Dermis microvascular lymphatic vessel endothelial cell (primary cell): ENCODE measurements at regions not wholly inside any gene's neighbourhood (a gene's known extent, or its start where the extent isn't known, plus 50 kb on each side); places are given as distances from the start of the nearest gene placed in this dataset.

ENCODE experiments used
- DNase-seq, 2 donors: peaks; one replicate each; pipeline versions ENCODE4 v3.0.0 to v3.0.0-alpha.2; 2010; ENCODE audit warnings: low read depth in 2 of 2

DNA sequence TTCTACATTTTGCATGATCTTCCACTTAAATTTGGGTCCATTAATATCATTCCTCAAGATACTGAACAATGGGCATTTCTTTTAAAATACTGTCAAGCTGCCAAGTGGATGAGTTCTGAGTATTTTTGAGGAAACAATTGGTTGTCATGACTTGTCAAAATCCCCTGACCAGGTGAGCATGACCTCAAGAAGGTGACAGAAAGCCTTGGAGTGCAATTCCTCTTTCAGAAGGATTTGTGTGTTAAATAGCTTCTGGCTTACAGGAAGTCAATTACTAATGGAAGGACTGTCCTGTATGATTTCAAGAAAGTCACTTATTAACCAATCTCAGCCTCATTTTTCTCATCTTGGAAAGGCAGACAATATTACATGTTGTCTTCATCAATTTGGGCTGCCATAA lies 460.6 kb downstream of the TSN start:
- no peak for DNase-seq

DNA sequence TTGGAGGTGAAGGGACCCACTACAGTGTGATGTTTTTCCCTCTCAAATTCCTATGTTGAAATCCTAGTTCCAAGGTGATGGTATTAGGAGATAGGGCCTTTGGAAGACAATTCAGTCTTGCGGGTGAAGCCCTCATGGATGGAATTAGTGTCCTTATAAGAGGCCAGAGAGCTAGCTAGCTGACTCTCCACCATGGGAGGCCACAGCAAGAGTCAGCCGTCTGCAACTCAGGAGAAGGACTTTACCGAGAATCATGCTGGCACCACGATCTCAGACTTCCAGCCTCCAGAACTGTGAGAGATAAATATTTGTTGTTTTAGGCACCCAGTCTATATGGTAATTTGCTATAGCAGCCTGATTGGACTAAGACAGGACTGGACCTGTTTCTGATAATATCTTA lies 461.4 kb downstream of the TSN start:
- DNase-seq, result no peak

DNA sequence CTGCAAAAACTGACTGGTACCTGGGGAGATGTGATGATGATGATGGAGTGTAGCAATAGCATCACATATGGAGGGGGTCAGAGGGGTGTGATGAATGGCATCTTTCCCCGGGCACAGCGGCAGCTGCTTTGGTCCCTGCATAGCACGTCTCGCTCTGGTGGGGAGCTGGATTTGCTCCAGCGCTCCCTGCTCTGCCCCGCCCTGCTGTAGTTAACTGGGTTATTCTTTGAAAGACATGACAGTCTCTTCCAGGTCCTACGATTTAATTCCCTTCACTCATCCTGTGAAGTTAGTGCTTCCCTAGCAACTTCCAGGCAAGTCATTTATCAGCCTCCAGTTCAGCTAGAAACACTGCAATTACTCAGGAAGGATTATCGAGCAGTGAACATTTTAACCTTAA lies 463.1 kb downstream of the TSN start:
- no peak for DNase-seq

DNA sequence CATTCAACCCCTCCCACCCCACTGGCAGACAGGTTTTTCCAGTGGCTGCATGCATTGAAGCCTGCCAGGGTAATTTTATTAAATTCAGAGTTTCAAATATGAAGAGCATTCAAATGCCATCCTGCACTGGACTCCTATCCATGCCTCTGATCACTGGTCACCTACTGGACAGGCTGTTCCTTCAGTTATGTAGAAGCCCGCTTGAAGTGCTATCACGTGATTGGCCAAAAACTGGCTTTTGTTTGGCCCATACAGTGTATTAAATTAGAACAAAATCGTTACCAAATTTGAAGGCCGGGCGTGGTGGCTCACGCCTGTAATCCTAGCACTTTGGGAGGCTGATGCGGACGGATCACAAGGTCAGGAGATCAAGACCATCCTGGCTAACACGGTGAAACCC lies 464.1 kb downstream of the TSN start:
- DNase-seq, result no peak

DNA sequence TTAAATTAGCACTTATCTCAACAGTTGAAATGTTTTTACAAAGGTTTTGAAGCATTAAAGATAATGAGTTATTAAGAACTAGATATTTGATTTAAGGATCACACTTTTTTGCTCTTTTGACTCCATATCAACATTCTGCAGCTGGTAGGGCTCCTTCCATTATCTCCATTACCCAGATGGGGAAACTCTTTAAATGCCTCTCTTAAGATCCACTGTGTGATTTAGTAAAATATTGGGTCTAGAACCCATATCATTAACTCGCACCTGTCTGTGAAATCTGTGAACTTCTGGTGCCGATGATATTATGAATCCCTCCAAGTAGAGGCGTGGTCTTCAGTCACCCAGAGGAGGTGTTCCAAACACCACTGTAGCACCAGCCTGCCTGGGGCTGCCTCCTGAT lies 466.2 kb downstream of the TSN start:
- no peak for DNase-seq

DNA sequence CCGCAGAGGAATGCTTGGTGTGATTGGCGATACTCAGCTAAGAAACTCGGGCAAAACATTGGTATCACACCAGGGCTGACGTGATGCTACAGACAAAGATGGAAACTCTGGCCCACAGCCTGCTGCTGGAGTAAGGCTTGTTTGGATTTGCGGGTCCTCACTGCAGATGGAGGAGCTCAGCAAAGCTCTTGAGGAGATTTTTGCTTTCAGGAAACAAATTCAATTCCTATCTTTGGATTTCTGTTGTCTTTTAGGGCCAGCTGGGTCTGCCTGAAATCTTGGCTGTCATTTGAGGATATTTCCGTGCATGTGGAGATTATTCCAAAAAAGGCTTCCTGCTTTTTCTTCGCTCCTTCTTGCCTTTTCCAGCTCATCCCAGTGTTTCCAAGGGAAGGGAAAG lies 475.8 kb downstream of the TSN start:
- DNase-seq, result no peak

DNA sequence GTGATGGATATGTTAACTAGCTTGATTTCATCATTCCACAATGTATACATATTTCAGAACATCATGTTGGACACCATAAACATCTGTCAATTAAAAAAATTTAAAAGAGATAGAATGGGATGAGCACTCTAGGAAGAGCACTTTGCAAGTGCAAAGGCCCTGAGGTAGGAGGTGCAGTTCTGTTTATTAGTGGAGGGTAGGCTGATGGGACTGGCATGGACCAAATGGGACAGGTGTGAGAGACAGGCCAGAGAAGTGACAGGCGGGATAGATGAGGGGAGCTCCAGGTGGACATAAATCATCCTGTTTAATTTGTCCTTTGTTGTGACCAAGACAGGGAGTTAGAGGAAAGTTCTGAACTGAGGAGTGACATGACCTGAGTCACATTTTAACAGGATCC lies 477.9 kb downstream of the TSN start:
- no peak for DNase-seq

DNA sequence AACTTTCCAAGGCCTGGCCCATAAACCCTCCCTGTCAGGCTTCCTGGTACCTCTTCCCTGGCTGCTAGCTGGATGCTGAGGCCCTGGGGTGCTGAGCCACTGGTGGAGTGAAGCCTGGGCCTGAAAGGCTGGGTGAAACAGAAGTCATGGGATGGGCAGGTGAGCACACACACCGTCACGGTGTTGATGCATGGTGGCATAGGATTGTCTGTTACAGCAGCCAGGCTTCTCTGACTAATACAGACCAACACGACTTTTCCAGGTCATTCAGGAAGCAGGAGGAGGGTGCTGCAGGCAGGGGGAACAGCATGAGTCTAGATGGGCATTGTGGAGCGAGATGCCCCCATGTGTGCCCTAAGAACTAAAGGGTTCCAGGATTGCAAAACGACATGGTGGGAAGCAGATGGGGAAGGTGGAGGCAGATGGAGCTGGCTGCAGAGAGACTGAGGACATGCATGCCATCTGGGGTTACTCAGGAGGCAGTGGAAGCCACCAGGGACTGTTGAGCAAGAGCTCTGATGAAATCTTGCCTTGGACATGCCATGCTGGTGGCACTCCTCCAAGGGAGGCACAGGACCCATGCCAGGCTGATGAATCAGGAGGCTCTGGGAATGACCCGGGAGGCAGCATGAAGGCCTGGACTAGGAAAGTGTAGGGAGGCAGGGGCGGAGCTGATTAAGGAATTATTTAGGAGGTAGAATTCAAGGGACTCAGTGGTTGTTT lies 480.9 kb downstream of the TSN start:
- no peak for DNase-seq

DNA sequence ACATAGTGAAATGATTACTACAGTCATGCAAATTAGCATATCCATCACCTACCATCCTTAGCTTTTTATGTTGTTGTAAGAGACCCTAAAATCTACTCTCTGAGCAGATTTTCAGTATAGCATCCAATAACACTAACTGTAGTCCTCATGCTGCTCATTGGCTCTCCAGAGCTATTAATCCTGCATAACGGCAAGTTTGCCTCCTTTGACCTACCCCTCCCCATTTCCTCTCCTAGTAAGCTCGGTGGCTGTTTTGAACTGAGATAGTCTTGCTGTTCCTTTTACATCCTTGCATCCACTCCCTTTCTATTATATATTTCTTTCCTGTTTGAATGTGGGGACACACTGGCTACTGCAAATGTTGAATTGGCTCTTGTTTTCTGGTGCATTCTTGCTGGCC lies 481.5 kb downstream of the TSN start:
- DNase-seq, result no peak

DNA sequence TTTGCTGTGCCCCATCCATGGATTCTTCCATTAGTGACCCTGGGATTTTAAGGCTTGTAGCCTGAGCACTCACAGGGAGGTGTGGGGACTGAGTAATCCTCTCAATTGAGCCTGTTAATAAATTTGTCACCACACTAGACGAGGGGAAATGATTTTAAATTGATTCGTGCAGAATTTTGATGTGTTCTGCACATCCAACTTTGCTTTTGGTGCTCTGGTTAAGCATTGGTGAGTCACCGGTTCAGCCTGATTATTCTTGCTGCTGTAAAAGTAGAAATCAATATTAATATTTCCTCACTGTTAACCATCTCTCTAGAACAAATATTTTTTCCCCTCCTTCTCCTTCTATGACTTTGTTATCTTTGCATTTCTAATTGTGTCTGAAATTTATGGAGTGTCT lies 482.0 kb downstream of the TSN start:
- no peak for DNase-seq

DNA sequence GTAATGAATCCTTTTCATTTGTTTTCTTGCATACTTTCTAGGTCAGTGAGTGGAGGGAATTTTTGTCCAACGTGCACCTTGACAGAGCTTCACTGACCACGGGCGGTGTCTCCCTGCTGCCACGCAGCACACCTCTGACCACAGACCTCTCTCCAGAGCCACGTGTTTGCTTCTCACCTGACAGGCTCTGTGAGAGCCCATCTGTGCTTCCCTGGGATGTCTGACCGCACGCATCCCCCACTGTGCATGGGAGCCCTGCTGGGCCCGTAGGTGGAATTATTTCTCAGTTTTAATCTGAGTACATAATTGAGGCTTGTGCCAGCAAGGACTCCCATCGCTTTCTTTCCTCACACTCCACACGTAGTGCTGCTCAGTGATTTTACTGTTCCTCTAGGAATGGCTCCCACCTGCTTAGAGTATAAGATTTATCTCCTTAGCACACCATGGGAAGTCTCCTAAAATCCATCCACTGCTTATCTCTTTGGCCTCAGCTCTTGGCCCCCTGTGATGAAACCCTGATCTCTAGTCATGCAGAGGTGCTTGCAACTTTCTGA lies 482.6 kb downstream of the TSN start:
- DNase-seq, result no peak

DNA sequence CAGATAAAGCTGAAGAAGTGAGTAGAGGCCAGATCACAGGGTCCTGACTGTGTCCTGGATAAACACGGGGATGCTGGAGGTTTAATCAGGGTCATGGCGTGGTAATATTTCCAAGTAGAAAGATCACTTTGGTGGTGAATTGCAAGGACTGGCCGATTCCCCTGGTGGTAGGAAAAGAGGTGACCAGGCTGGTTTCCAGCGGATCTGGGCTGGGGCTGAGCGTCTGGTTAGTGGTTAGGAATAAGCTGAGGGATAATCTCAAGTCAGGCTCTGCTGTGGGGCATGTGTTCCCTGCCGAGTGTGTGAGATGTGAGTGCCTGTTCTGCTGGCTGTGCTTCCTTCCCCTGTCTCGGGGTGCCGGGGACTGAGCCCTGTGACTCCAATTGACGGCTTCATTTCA lies 484.0 kb downstream of the TSN start:
- DNase-seq, result no peak

DNA sequence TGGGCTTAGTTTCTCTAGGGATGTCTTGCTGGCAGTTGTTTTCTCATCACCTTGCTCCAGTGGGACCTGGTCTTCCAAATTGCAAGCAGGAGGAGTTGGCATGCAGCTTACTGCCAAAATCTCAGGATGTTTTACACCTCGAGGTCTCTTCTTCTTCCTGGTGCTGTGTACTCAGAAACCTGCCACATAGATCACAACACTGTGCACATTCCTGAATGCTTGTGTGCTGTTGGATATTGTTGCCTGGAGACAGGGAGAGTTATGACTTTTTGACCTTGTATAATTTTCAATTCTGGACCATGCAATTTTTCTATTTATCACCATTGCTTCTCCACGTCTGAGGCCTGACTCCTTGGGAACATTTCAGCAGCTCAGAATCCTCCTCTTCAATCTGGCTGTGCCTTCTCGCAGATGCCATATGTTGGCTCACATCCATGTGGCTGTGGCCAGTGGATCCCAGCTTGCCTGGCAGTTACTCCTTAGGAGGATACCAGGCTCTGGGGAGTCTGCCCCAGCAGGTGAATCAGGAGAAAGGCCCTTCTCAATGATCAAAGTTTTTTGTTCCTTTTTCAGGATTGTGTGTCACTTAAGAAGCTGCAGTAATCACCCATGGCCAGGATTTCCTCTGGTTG lies 489.3 kb downstream of the TSN start:
- DNase-seq, result no peak

DNA sequence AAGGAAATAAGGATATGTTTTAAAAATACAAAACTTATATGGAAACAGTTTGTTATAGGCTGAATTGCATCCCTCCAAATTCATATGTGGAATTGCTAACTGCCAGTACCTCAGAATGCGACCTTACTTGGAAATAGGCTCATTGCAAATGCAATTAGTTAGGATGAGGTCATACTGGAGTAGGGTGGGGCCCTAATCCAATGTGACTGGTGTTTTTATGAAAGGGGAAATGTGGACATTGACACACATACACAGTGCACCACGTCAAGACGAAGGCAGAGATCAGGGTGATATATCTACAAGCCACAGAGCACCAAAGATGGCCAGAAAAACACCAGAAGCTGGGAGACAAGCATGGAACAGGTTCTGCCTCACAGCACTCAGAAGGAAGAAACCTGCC lies 494.2 kb downstream of the TSN start:
- no peak for DNase-seq

DNA sequence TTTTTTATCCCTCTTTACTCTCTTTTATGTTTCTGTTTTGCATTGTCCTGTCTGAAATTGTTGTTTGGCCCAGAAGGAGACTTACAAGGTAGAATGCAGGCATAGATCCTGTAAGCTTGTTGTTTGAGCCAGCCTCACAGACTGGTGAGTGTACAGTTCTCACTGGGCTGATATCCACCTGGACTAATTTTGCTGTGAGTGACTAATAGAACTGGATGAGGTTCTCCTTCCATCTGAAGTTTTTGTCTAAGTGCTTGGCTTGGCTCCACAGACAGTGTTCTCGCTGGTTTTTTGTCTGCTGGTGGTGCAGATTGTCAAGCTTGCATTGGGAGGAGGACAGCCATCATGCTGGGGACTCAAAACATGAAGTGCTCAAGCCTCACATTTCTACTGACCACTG lies 495.7 kb downstream of the TSN start:
- DNase-seq, result no peak

DNA sequence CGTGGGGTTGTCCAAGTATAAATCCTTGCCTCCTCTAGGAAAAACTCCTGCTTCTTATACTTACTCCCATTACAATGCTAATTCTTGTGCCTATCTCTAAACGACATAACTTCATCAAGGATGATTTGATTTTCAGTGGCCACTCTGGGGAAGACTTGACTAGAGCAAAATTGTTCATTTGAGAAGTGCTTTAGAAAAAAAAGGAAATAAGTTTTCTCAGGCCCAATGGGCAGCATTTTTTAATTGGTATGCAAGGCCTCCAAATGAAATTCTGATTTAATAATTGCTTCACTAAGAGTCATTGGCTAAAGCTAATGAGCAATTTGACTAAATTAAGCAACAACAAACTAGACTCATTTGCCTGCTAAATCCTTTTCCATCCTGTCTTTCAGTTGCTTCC lies 496.1 kb downstream of the TSN start:
- DNase-seq, result no peak

DNA sequence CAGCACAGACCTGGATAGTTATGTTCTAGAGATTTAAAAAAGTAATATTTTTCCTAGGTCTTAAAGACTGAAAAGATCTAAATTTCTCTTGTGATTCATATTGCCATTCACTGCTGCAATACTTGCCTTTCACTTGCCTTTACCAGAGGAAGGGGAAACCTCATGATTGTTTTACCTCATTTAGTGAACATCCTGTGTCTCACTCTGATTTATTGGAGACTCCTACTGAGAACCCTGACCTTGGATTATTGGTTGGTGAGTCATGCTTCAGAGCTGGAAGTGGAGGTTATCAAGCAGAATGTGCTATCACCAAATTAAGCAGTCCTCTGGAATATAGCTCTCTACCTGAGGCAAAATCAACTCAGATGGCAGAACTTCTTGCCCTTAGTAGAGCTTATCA lies 500.5 kb downstream of the TSN start:
- peak; percentile 7 to 36 for DNase-seq

DNA sequence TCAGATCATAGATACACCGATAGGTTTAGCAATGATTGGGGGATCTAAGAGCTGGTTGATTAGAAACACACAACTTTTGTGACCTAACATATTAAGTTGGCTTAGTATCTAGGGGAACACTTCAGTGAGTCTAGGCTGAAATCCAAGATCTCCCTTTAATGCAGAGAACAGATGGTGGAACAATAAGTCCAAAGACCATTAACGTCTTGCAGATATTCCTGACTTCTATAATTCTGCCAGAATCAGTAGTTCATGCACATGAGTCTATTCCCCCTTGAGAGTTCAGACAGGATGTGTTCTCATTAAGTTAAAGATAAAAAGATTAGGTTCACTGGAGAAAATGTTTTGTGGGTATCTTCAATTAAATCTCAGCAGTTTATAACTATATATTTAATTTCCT lies 506.5 kb downstream of the TSN start:
- DNase-seq, result no peak

DNA sequence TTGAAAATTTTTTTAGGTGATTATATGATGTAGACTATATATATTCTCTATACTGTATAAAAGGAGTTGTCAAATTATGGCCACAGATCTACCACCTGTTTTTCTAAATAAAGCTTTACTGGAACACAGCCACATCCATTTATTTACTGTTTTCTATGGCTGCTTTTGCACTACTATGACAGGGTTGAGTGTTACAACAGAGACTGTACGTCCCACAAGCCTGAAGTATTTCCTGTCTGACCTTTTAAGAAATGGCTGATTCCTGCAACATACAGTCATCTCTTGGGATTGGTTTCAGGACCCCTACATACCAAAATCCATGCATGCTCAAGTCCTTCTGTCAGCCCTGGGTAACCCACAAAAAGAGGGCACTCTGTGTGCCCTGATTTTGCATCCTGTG lies 508.3 kb downstream of the TSN start:
- no peak for DNase-seq

DNA sequence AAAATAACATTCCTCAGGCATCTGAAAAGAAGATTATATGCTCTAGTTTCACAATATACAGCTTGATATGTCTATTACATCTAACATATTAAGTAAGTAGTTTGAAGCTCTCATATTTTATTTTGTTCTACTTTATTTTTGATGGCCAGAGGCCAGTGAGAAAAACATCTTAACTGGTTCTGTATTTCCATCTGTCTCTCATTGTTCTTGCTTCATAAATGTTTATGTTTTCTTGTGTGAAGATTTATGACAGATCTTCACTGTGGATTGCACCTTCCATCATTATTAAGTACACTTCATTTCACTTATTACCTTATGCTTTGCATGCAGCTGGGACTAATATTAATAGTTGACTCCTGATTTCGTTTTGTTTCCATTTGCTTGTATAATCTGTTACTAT lies 511.2 kb downstream of the TSN start:
- no peak for DNase-seq

DNA sequence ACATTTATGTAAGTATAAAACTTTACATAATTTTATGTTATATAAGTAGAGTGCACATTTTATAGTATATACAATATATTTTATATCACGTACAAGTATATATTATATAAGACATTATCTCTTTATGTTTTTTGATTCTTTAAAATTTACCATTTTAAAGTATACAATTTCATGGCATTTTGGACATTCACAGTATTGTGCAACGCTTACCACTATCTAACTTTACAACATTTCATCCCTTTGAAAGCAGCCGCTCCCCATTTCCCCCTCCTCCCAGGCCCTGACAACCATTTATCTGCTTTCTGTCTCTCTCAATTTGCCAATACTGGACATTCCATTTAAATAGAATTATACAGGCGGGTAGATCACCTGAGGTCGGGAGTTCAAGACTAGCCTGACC lies 512.5 kb downstream of the TSN start:
- no peak for DNase-seq

DNA sequence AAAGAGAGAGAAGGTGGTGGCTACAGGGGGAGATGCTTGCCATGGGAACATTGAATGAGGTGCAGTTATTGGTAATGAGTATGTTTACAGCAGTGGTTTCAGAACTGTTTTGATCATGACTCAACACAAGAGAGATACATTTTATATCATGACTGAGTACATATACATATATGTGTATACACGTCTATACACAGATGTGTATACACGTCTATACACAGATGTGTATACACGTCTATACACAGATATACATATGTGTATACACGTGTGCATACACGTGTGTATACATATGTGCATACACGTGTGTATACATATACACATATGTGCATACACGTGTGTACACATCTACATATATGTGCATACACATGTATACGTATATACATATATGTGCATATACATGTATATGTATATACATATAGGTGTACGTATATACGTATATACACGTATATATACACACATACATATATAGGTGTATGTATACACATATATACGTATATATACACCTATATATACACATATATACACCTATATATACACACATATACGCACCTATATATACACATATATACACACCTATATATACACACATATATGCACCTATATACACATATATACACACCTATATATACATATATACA lies 518.5 kb downstream of the TSN start:
- DNase-seq, result no peak

DNA sequence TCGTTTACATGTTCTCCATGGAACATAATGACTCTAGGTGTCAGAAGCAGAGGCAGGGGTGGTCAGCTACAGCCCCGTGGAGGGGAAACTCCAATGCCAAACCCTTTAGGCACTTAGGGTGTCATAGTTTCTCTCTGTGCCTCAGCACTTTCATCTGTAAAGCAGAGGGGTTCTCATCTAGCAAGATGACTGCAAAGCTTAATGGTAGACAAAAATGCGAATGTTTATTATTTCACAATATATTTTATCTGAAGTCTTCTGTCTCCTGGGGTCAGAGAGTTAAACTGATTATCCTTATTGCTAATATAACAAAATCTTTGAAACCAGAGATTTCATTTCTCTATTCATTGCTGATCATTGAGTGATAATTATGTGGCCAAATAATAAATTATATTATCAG lies 522.5 kb downstream of the TSN start:
- no peak for DNase-seq
